ENCODE measurements at regions not wholly inside any gene's neighbourhood (a gene's known extent, or its start where the extent isn't known, plus 50 kb on each side); places are given as distances from the start of the nearest gene placed in this dataset.

GRCh38 chr2:16315458-16315835, 350.2 kb downstream of the CYRIA start:
- DNase-seq (ENCODE audit: low read depth), result no peak
- no peak for TF ChIP-seq CTCF (IDR thresholded peaks at IDR 0.05; ENCODE audit: insufficient read depth, low read depth, low read length)
- no peak overlapping the region for H3K4me3 ChIP-seq (ENCODE audit: low read depth, low read length)

GRCh38 chr2:16314691-16315457, 350.8 kb downstream of the CYRIA start:
- no peak for DNase-seq (ENCODE audit: low read depth)
- H3K4me3 ChIP-seq (ENCODE audit: low read depth, low read length), result no peak overlapping the region
- no peak for TF ChIP-seq CTCF (IDR thresholded peaks at IDR 0.05; ENCODE audit: insufficient read depth, low read depth, low read length)

- H3K4me3 ChIP-seq (ENCODE audit: low read depth, low read length), result no peak overlapping the region
- TF ChIP-seq CTCF (IDR thresholded peaks at IDR 0.05; ENCODE audit: insufficient read depth, low read depth, low read length), result no peak
- no peak for DNase-seq (ENCODE audit: low read depth)
Observed at GRCh38 chr2:16314001-16314400, 351.6 kb downstream of the CYRIA start.

- no peak overlapping the region for H3K4me3 ChIP-seq (ENCODE audit: low read depth, low read length)
- no peak for TF ChIP-seq CTCF (IDR thresholded peaks at IDR 0.05; ENCODE audit: insufficient read depth, low read depth, low read length)
- DNase-seq (ENCODE audit: low read depth), result no peak
Observed at GRCh38 chr2:16313235-16313975, 352.2 kb downstream of the CYRIA start.

GRCh38 chr2:16312771-16313170, 352.9 kb downstream of the CYRIA start:
- DNase-seq (ENCODE audit: low read depth), result no peak
- no peak overlapping the region for H3K4me3 ChIP-seq (ENCODE audit: low read depth, low read length)
- no peak for TF ChIP-seq CTCF (IDR thresholded peaks at IDR 0.05; ENCODE audit: insufficient read depth, low read depth, low read length)

GRCh38 chr2:16311521-16312440, 353.9 kb downstream of the CYRIA start:
- TF ChIP-seq CTCF (IDR thresholded peaks at IDR 0.05; ENCODE audit: insufficient read depth, low read depth, low read length), result no peak
- H3K4me3 ChIP-seq (ENCODE audit: low read depth, low read length), result no peak overlapping the region
- DNase-seq (ENCODE audit: low read depth), result no peak
